Naive B cell (primary cell): ENCODE measurements at regions not wholly inside any gene's neighbourhood (a gene's known extent, or its start where the extent isn't known, plus 50 kb on each side); places are given as distances from the start of the nearest gene placed in this dataset.

Source experiments
- ATAC-seq, 2 donors: fragments of 150-1000 bp; cut with Tn5 transposase; 2 replicates each; pipeline ENCODE4 v1.10.0; 2021; ENCODE audit warnings: low read depth in 2 of 2, mild to moderate bottlenecking in 2 of 2, moderate library complexity in 2 of 2
- DNase-seq: peaks from one replicate; pipeline ENCODE4 v3.0.0; 2022
- H3K27ac Mint-ChIP-seq, 6 donors: one replicate each; pipeline ENCODE4 v1.8.0; 2020 to 2022; ENCODE audit warnings: mild to moderate bottlenecking in 6 of 6, mixed read lengths in 6 of 6, moderate library complexity in 5 of 6, inconsistent platforms in 2 of 6
- H3K27me3 Mint-ChIP-seq, 3 donors: one replicate each; pipeline ENCODE4 v1.8.0; 2021 to 2022; ENCODE audit warnings: mixed read lengths in 3 of 3, mild to moderate bottlenecking in 1 of 3
- H3K36me3 Mint-ChIP-seq, 2 donors: one replicate each; pipeline ENCODE4 v1.8.0; 2020 to 2022; ENCODE audit warnings: mixed read lengths in 2 of 2, inconsistent platforms in 1 of 2, mild to moderate bottlenecking in 1 of 2
- H3K4me1 Mint-ChIP-seq, 3 donors: one replicate each; pipeline ENCODE4 v1.8.0; 2020 to 2022; ENCODE audit warnings: mixed read lengths in 3 of 3, inconsistent platforms in 1 of 3, mild to moderate bottlenecking in 1 of 3, moderate library complexity in 1 of 3
- H3K4me3 Mint-ChIP-seq, 8 donors: one replicate each; pipeline ENCODE4 v1.8.0; 2020 to 2022; ENCODE audit warnings: mild to moderate bottlenecking in 8 of 8, mixed read lengths in 8 of 8, moderate library complexity in 8 of 8, inconsistent platforms in 2 of 8
- H3K9me3 Mint-ChIP-seq, 7 donors: one replicate each; pipeline ENCODE4 v1.8.0; 2020 to 2022; ENCODE audit warnings: mixed read lengths in 7 of 7, mild to moderate bottlenecking in 5 of 7, inconsistent platforms in 2 of 7, moderate library complexity in 1 of 7

DNA sequence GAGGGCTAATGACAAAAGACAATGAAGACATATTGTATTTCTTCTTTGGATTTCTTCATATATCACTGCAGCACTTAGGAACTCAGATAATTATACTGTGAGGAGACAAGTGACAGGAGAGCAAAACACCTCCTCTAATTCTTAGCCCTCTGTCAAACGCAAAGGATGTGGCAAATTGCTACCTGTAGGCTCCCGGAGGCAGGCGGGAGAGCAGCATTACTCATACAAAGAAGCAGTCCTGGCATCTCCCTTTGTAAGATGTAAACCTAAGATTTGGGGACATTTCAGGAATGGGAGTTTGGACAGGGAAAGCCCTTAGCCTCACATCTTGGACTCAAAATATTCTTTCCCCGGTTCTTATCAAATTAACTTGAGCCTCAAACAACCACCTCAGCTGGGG lies 460.8 kb downstream of the SOX2 start:
- no peaks in the 10 kb centered on the region for H3K4me1 Mint-ChIP-seq
- no peaks in the 10 kb centered on the region for H3K36me3 Mint-ChIP-seq
- H3K27me3 Mint-ChIP-seq, result no peaks in the 10 kb centered on the region
- H3K9me3 Mint-ChIP-seq, result peaks cover 0 to 1% (median 0%) of the 10 kb centered on the region in 7 donors
- ATAC-seq (no peak), DNase-seq (no peak)
- no peak overlapping the region for H3K27ac Mint-ChIP-seq
- H3K4me3 Mint-ChIP-seq, result no peak overlapping the region

DNA sequence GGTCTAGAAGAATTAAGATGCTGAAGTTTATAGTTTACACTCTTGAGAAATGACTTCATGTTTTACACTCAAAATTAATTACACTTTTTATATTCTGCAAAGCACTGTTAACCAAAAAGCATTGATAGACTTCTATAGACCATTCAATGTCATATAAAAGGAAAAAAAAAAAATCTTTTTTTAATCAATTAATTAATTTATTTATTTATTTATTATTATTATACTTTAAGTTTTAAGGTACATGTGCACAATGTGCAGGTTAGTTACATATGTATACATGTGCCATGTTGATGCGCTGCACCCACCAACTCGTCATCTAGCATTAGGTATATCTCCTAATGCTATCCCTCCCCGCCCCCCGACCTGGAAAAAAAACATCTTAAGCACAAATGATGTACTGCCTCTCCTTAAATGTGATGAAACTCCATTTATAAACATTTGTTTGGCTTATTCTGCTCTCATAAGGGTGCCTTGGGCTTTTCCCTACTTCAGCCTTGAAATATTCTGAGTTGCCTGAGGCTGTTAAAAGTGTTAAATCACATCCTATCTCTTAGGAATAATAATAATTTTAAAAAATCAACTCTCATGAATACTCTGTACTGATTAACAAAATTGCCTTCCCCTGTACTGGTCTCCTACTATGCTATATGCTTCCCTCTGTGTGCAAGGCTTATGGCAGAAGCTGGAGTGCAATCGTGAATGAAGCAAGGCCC lies 466.9 kb downstream of the SOX2 start:
- H3K27ac Mint-ChIP-seq, result no peak overlapping the region

DNA sequence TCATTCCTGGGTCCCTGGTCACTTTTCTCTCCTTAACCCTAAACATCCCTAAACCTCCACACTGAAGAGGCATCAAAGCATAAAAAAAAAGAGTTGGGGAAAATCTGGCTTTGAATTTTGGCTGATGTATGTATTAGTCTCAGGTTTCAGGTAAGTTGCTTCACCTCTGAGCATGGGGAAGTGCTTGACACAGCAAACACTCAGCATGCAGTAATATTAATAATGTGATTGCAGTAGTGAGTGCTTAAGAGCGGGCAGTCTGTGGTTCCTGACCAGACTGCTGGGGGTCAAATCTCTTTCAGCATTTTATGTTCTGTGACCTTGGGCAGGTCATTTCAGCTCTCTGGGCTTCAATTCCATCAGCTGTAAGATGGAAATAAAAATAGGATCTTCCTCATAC lies 467.9 kb downstream of the SOX2 start:
- no peak for DNase-seq
- Mint-ChIP-seq H3K27me3 (no peaks in the 10 kb centered on the region), H3K4me1 (no peaks in the 10 kb centered on the region), H3K36me3 (no peaks in the 10 kb centered on the region), H3K4me3 (no peak overlapping the region), H3K27ac (no peak overlapping the region), H3K9me3 (peaks cover 0 to 5% (median 0%) of the 10 kb centered on the region in 7 donors)
- ATAC-seq, result no peak

More for the DNA sequence above, 466.9 kb downstream of the SOX2 start:
- DNase-seq (no peak), ATAC-seq (no peak)
- peaks cover 0 to 3% (median 0%) of the 10 kb centered on the region in 7 donors for H3K9me3 Mint-ChIP-seq
- no peaks in the 10 kb centered on the region for H3K36me3 Mint-ChIP-seq
- no peaks in the 10 kb centered on the region for H3K27me3 Mint-ChIP-seq
- no peak overlapping the region for H3K4me3 Mint-ChIP-seq
- H3K4me1 Mint-ChIP-seq, result no peaks in the 10 kb centered on the region

DNA sequence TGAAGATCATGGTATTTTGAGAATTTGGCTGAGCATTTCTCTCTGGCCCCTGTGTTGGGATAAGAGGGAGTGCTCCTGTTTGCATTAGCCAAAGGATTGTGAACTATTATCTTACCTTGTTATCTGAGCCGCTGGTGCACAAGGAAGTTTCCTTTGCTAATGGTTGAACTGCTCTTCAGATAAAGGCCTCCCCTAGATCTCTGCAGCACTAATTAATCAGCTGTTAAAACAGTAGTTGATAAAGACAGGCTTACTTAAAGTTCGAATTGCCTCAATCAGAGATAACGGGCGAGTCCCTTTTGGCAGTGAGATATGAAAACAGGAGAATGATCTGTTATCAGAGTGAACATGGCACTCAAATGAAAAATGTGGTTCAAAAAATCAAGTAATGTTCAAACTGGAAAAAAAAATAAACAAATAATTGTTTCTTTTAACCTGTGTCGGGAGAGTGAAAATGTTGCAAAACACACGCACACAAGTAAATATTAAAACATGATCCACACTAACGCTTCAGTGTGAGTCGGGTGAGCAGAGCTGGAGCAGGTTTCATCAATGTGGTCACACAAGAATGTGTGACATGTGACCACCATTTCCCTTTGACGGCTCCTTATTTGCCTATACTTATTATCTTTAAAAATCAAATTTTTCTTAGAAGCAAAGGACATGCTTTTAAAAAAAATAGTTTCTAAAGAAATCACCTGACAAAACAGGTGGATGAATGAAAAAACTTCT lies 469.1 kb downstream of the SOX2 start:
- ATAC-seq, result no peak
- no peaks in the 10 kb centered on the region for H3K4me1 Mint-ChIP-seq

DNA sequence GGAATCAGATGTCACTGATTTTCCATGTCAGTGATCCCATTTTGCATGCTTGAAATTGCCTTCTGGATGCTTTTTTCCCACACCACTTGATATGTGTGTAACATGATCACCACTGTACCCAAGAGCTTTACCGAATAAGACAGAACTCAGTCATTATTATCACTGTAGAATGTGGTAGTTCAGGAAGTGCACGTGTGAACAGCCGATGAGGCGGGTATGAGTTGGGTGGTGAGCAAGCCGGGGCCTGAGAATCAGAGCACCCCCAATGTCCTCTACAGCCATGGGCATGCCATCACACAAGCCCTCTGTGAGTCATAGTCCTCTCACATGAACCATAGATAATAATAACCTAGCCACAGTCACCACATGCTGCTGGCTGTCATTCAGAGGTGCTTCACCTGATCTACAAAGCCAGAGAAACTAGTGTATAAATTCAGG lies 470.8 kb downstream of the SOX2 start:
- no peak overlapping the region for H3K4me3 Mint-ChIP-seq
- no peak for ATAC-seq
- peaks cover 0 to 9% (median 4%) of the 10 kb centered on the region in 7 donors for H3K9me3 Mint-ChIP-seq
- H3K27ac Mint-ChIP-seq, result no peak overlapping the region
- H3K36me3 Mint-ChIP-seq, result no peaks in the 10 kb centered on the region
- no peaks in the 10 kb centered on the region for H3K27me3 Mint-ChIP-seq
- no peaks in the 10 kb centered on the region for H3K4me1 Mint-ChIP-seq
- DNase-seq, result no peak

More for the DNA sequence above, 469.1 kb downstream of the SOX2 start:
- no peak overlapping the region for H3K27ac Mint-ChIP-seq
- H3K9me3 Mint-ChIP-seq, result peaks cover 0 to 5% (median 0%) of the 10 kb centered on the region in 7 donors
- H3K36me3 Mint-ChIP-seq, result no peaks in the 10 kb centered on the region
- no peaks in the 10 kb centered on the region for H3K27me3 Mint-ChIP-seq
- no peak for DNase-seq
- no peak overlapping the region for H3K4me3 Mint-ChIP-seq

DNA sequence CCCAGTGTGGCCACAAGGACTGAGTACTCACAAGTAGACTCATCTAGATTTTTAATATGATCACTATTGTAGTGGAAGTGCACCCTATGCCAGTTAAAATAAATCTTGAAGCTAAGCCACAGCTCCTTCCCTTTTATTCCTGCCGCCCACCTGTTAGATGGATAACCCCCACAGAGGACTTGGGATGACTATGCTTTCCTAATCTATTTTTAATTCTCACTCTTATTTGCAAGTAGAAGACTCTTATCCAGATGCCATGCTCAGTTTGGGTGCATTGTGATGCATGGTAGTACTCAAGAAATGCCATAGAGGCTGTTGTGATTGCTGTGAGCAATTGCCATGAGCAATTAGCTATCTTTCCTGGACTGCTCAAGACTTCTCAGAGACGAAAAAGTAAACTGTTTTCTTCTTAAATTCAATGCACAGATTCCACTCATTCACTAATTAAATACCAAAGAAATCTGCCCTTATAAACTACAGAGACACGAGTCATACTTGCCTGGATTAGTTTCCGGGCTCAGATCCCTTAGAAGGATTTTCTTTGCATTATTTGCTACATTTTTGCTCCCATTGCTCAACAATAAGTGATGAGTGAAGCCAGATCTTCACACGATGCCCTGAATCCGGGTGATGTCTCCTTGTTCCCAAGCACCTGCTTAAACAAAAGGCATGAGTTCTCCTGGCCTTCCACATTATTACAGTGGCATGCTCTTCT lies 472.1 kb downstream of the SOX2 start:
- no peaks in the 10 kb centered on the region for H3K27me3 Mint-ChIP-seq
- no peak overlapping the region for H3K27ac Mint-ChIP-seq
- peaks cover 0 to 12% (median 7%) of the 10 kb centered on the region in 7 donors for H3K9me3 Mint-ChIP-seq
- no peaks in the 10 kb centered on the region for H3K36me3 Mint-ChIP-seq
- ATAC-seq (no peak), DNase-seq (no peak)
- H3K4me3 Mint-ChIP-seq, result no peak overlapping the region
- H3K4me1 Mint-ChIP-seq, result no peaks in the 10 kb centered on the region

GRCh38 chr3:182185313-182185712 lies 473.6 kb downstream of the SOX2 start:
- no peak for DNase-seq
- no peak for ATAC-seq
- Mint-ChIP-seq H3K9me3 (peaks cover 0 to 12% (median 7%) of the 10 kb centered on the region in 7 donors), H3K4me3 (no peak overlapping the region), H3K4me1 (no peaks in the 10 kb centered on the region), H3K27me3 (no peaks in the 10 kb centered on the region), H3K36me3 (no peaks in the 10 kb centered on the region), H3K27ac (no peak overlapping the region)

- no peak overlapping the region for H3K4me3 Mint-ChIP-seq
- no peak for ATAC-seq
Observed at GRCh38 chr3:182190056-182190455, 478.3 kb downstream of the SOX2 start.

GRCh38 chr3:182198345-182198744 lies 486.6 kb downstream of the SOX2 start:
- Mint-ChIP-seq H3K9me3 (peaks cover 0 to 4% (median 1%) of the 10 kb centered on the region in 7 donors), H3K4me1 (no peaks in the 10 kb centered on the region)
- no peak for ATAC-seq

More at GRCh38 chr3:182190056-182190455, 478.3 kb downstream of the SOX2 start:
- no peak overlapping the region for H3K27ac Mint-ChIP-seq
- DNase-seq, result no peak
- peaks cover 0 to 12% (median 7%) of the 10 kb centered on the region in 7 donors for H3K9me3 Mint-ChIP-seq
- no peaks in the 10 kb centered on the region for H3K27me3 Mint-ChIP-seq
- no peaks in the 10 kb centered on the region for H3K36me3 Mint-ChIP-seq
- H3K4me1 Mint-ChIP-seq, result no peaks in the 10 kb centered on the region

DNA sequence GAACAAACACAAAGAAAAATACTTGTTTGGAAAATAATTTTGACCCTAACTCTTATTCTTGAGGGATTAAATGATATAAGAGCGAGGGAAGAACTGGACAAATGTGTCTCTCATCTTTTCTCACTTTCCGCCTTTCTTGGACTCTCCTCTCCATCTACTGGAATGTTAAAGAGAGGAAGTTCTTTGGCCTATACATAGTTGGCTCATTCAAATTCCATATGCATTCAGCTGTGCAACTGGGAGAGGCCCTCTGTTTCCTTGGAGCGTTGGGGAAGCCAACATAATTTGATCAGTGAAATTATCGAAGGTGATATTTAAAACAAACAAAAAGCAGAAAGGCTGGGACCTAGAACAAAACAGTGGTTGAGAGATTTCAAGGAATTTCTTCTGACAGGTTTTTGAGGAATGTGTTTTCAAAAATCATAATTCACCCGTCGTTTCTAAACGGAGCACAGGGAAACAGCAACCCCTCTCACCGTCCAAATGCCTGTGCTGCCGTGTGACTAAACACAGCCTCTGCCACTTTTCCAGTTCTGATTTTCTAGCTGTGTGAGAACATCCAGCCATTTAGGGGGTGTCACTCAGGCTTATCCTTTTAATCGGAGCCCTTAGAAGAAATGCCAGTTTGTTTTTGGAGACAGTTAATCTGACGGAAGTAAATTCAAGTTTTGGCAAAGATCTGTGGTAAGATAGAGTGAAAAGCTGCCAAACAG lies 489.9 kb downstream of the SOX2 start:
- Mint-ChIP-seq H3K27me3 (no peaks in the 10 kb centered on the region), H3K27ac (no peak overlapping the region), H3K4me1 (peaks cover 0 to 4% (median 0%) of the 10 kb centered on the region in 3 donors), H3K4me3 (no peak overlapping the region), H3K9me3 (peaks cover 0 to 11% (median 6%) of the 10 kb centered on the region in 7 donors), H3K36me3 (no peaks in the 10 kb centered on the region)
- no peak for ATAC-seq
- DNase-seq, result no peak

More at GRCh38 chr3:182198345-182198744, 486.6 kb downstream of the SOX2 start:
- no peaks in the 10 kb centered on the region for H3K27me3 Mint-ChIP-seq
- no peak overlapping the region for H3K4me3 Mint-ChIP-seq
- H3K36me3 Mint-ChIP-seq, result no peaks in the 10 kb centered on the region
- no peak overlapping the region for H3K27ac Mint-ChIP-seq
- no peak for DNase-seq

- DNase-seq, result no peak
- no peaks in the 10 kb centered on the region for H3K36me3 Mint-ChIP-seq
- H3K4me3 Mint-ChIP-seq, result no peak overlapping the region
- no peaks in the 10 kb centered on the region for H3K27me3 Mint-ChIP-seq
- H3K9me3 Mint-ChIP-seq, result no peaks in the 10 kb centered on the region
- ATAC-seq, result no peak
- no peak overlapping the region for H3K27ac Mint-ChIP-seq
- H3K4me1 Mint-ChIP-seq, result no peaks in the 10 kb centered on the region
Observed at GRCh38 chr3:182212479-182213076, 500.9 kb downstream of the SOX2 start.

DNA sequence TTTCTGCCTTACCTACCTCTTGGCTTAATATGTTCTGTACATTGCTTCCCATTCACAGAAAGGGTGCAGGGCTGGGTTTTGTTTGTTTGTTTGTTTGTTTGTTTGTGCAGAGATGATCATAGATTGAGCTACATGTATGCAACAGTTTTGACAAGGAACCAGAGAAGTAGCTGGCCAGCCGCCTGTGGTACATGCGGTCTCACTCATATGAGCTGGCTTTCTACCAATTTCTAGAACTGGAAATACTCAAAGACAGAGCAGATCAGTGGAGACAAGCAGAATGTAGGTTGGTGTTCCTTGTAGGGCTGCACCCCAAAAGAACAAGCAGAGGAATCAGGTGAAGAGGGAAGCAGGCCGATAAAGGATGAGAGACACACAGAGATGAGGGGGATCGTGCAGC lies 502.7 kb downstream of the SOX2 start:
- Mint-ChIP-seq H3K36me3 (no peaks in the 10 kb centered on the region), H3K27me3 (no peaks in the 10 kb centered on the region), H3K9me3 (no peaks in the 10 kb centered on the region), H3K4me3 (no peak overlapping the region), H3K4me1 (no peaks in the 10 kb centered on the region), H3K27ac (no peak overlapping the region)
- no peak for ATAC-seq
- no peak for DNase-seq

DNA sequence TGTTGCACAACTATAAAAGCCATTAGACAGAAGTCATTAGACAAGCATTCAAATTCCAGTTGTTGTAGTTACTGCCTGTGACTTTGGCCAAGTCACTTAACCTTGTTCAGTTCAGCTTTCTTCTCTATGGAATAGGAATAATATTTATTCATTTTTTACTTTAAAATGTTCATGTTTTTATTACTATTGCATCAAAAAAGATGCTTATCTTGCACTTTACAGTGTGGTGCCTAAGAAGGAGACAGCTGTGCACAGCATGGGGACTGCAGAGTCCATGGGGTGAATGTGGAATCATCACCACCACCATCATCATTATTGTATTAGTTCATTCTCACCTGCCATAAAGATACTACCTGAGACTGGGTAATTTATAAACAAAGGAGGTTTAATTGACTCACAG lies 504.2 kb downstream of the SOX2 start:
- ATAC-seq (no peak), DNase-seq (no peak)
- Mint-ChIP-seq H3K27ac (no peak overlapping the region), H3K9me3 (no peaks in the 10 kb centered on the region), H3K27me3 (no peaks in the 10 kb centered on the region), H3K4me3 (no peak overlapping the region), H3K36me3 (no peaks in the 10 kb centered on the region), H3K4me1 (no peaks in the 10 kb centered on the region)
